GM23338 (cell line): ENCODE measurements at regions not wholly inside any gene's neighbourhood (a gene's known extent, or its start where the extent isn't known, plus 50 kb on each side); places are given as distances from the start of the nearest gene placed in this dataset.

Source experiments
- ATAC-seq: fragments of 200-7000 bp; cut with Tn5 transposase; 3 replicates; pipeline ENCODE4 v1.9.1; 2020
- DNase-seq: peaks from one replicate; pipeline ENCODE4 v3.0.0-alpha.2; 2015; ENCODE audit warnings: low spot score
- H2AFZ ChIP-seq: fragments of 200-600 bp; sonication (generic); 2 replicates; pipeline ENCODE4 v1.8.0; 2016; ENCODE audit warnings: antibody characterized with exemption, mild to moderate bottlenecking, moderate library complexity
- H3F3A ChIP-seq: fragments of 200-600 bp; sonication (generic); replicated peaks from 2 replicates; pipeline ENCODE4 v1.8.0; 2017; ENCODE audit warnings: antibody characterized with exemption, mixed run types, low read depth
- H3K27ac ChIP-seq: fragments of 200-600 bp; sonication (generic); 2 replicates; pipeline ENCODE4 v1.6.1; 2016; ENCODE audit warnings: low read depth
- H3K27me3 ChIP-seq: fragments of 200-600 bp; sonication (generic); 2 replicates; pipeline ENCODE4 v1.8.0; 2016; ENCODE audit warnings: mild to moderate bottlenecking, mixed run types, moderate library complexity; ENCODE audit not compliant: insufficient read depth
- H3K36me3 ChIP-seq: fragments of 200-600 bp; sonication (generic); 2 replicates; pipeline ENCODE4 v1.8.0; 2016; ENCODE audit warnings: mild to moderate bottlenecking; ENCODE audit not compliant: insufficient read depth
- H3K4me1 ChIP-seq: fragments of 200-600 bp; sonication (generic); 2 replicates; pipeline ENCODE4 v1.8.0; 2016; ENCODE audit warnings: mild to moderate bottlenecking, moderate library complexity; ENCODE audit not compliant: insufficient read depth
- H3K4me2 ChIP-seq: fragments of 200-600 bp; sonication (generic); 2 replicates; pipeline ENCODE4 v1.7.1; 2017; ENCODE audit warnings: mixed run types
- H3K4me3 ChIP-seq: fragments of 200-600 bp; sonication (generic); 2 replicates; pipeline ENCODE4 v1.6.1; 2016; ENCODE audit warnings: mixed run types
- H3K79me2 ChIP-seq: fragments of 200-600 bp; sonication (generic); replicated peaks from 2 replicates; pipeline ENCODE4 v1.8.0; 2017; ENCODE audit warnings: mild to moderate bottlenecking; ENCODE audit not compliant: insufficient read depth
- H3K9me2 ChIP-seq: fragments of 200-600 bp; sonication (generic); 2 replicates; pipeline ENCODE4 v1.8.0; 2017; ENCODE audit not compliant: insufficient read depth
- H4K20me1 ChIP-seq: fragments of 200-600 bp; sonication (generic); replicated peaks from 2 replicates; pipeline ENCODE4 v1.8.0; 2017; ENCODE audit warnings: mild to moderate bottlenecking; ENCODE audit not compliant: insufficient read depth
- H3K27ac Mint-ChIP-seq: 2 replicates; pipeline ENCODE4 v1.8.0; 2020; ENCODE audit warnings: inconsistent platforms, mild to moderate bottlenecking, moderate library complexity, mixed read lengths
- H3K27me3 Mint-ChIP-seq: 3 replicates; pipeline ENCODE4 v1.8.0; 2022; ENCODE audit warnings: low read depth, mild to moderate bottlenecking, moderate library complexity, mixed read lengths, inconsistent platforms; ENCODE audit not compliant: insufficient read depth, poor library complexity
- H3K36me3 Mint-ChIP-seq: 3 replicates; pipeline ENCODE4 v1.8.0; 2021; ENCODE audit warnings: low read depth, mild to moderate bottlenecking, inconsistent platforms, moderate library complexity, mixed read lengths
- H3K4me1 Mint-ChIP-seq: 3 replicates; pipeline ENCODE4 v1.8.0; 2020; ENCODE audit warnings: mild to moderate bottlenecking, inconsistent platforms, mixed read lengths
- H3K4me3 Mint-ChIP-seq: 3 replicates; pipeline ENCODE4 v1.8.0; 2021; ENCODE audit warnings: moderate library complexity, mild to moderate bottlenecking, inconsistent platforms, mixed read lengths
- H3K9me3 Mint-ChIP-seq: 3 replicates; pipeline ENCODE4 v1.8.0; 2020; ENCODE audit warnings: moderate library complexity, mild to moderate bottlenecking, inconsistent platforms, mixed read lengths
- CREB1 ChIP-seq: fragments of 250-450 bp; sonication (Bioruptor Pico); IDR thresholded peaks from 2 replicates; pipeline ENCODE4 v1.5.0; 2020; ENCODE audit warnings: low read depth, mild to moderate bottlenecking, moderate library complexity
- ETS1 ChIP-seq: IDR thresholded peaks from 2 replicates; pipeline ENCODE4 v1.6.1; 2016; ENCODE audit warnings: antibody characterized with exemption
- EZH2phosphoT487 ChIP-seq: fragments of 200-600 bp; sonication (generic); IDR thresholded peaks from one replicate; pipeline ENCODE4 v1.8.1; 2018; ENCODE audit warnings: antibody characterized with exemption; ENCODE audit not compliant: unreplicated experiment
- JUNB ChIP-seq: IDR thresholded peaks from one replicate; pipeline ENCODE4 v1.6.1; 2016; ENCODE audit warnings: antibody characterized with exemption; ENCODE audit not compliant: unreplicated experiment
- NANOG ChIP-seq: IDR thresholded peaks from 2 replicates; pipeline ENCODE4 v1.6.1; 2016; ENCODE audit warnings: antibody characterized with exemption, borderline replicate concordance
- POLR2AphosphoS5 ChIP-seq: IDR thresholded peaks from 2 replicates; pipeline ENCODE4 v1.6.1; 2016; ENCODE audit warnings: antibody characterized with exemption, low read depth
- REST ChIP-seq: IDR thresholded peaks from one replicate; pipeline ENCODE4 v1.6.1; 2018; ENCODE audit warnings: antibody characterized with exemption; ENCODE audit not compliant: unreplicated experiment
- ZNF114 ChIP-seq: fragments of 250-450 bp; sonication (Bioruptor Pico); IDR thresholded peaks from 2 replicates; pipeline ENCODE4 v1.5.0; 2020; ENCODE audit warnings: mild to moderate bottlenecking, moderate library complexity
- ZNF331 ChIP-seq: fragments of 250-450 bp; sonication (Bioruptor Pico); IDR thresholded peaks from 2 replicates; pipeline ENCODE4 v1.5.0; 2020; ENCODE audit warnings: low read depth, mild to moderate bottlenecking, moderate library complexity
- ZNF462 ChIP-seq: fragments of 250-450 bp; sonication (Bioruptor Pico); IDR thresholded peaks from 2 replicates; pipeline ENCODE4 v1.5.0; 2020; ENCODE audit warnings: mild to moderate bottlenecking, moderate library complexity

GRCh38 chr11:34830035-34830434 is 86.1 kb downstream of the APIP start:
- no peaks in the 10 kb centered on the region for H3K9me3 Mint-ChIP-seq
- TF ChIP-seq EZH2phosphoT487 (no peak), ETS1 (no peak)
- Histone ChIP-seq H3K4me3 (no peak overlapping the region), H3K4me2 (no peak overlapping the region), H2AFZ (no peak overlapping the region), H3K79me2 (no peaks in the 10 kb centered on the region), H3K4me1 (no peaks in the 10 kb centered on the region), H3K27me3 (no peaks in the 10 kb centered on the region), H3K9me2 (peaks cover 6% of the 10 kb centered on the region; the same call in 1 of the 2 replicates), H3F3A (no peaks in the 10 kb centered on the region), H3K36me3 (no peaks in the 10 kb centered on the region), H3K27ac (no peak overlapping the region), H4K20me1 (no peaks in the 10 kb centered on the region)
- no peaks in the 10 kb centered on the region for H3K36me3 Mint-ChIP-seq
- H3K4me3 Mint-ChIP-seq: no peak overlapping the region
- H3K27me3 Mint-ChIP-seq: peaks cover 4% of the 10 kb centered on the region
- peaks cover 11% of the 10 kb centered on the region for H3K4me1 Mint-ChIP-seq
- ATAC-seq (no peak), DNase-seq (no peak)
- no peak overlapping the region for H3K27ac Mint-ChIP-seq

- H3K9me3 Mint-ChIP-seq: no peaks in the 10 kb centered on the region
- no peak overlapping the region for H3K27ac Mint-ChIP-seq
- no peak overlapping the region for H3K27ac ChIP-seq
- DNase-seq (no peak), ATAC-seq (no peak)
- H3K4me1 Mint-ChIP-seq: peaks cover 11% of the 10 kb centered on the region
- H3K9me2 ChIP-seq: peaks cover 10% of the 10 kb centered on the region; the same call in 1 of the 2 replicates
- no peaks in the 10 kb centered on the region for H3F3A ChIP-seq
- no peaks in the 10 kb centered on the region for H3K79me2 ChIP-seq
- H4K20me1 ChIP-seq: no peaks in the 10 kb centered on the region
- H3K27me3 ChIP-seq: no peaks in the 10 kb centered on the region
- no peaks in the 10 kb centered on the region for H3K36me3 Mint-ChIP-seq
- no peak overlapping the region for H3K4me3 Mint-ChIP-seq
- H3K4me2 ChIP-seq: no peak overlapping the region
- no peak overlapping the region for H3K4me3 ChIP-seq
- H3K4me1 ChIP-seq: no peaks in the 10 kb centered on the region
- H3K36me3 ChIP-seq: no peaks in the 10 kb centered on the region
- peaks cover 4% of the 10 kb centered on the region for H3K27me3 Mint-ChIP-seq
- H2AFZ ChIP-seq: no peak overlapping the region
- TF ChIP-seq ZNF331 (CRISPR knock-in tag): no peak
- TF ChIP-seq ZNF462 (CRISPR knock-in tag): no peak
- no peak for TF ChIP-seq REST
- TF ChIP-seq NANOG: no peak
- no peak for TF ChIP-seq ZNF114
- TF ChIP-seq ETS1: no peak
- no peak for TF ChIP-seq EZH2phosphoT487
- TF ChIP-seq JUNB: no peak
- TF ChIP-seq POLR2AphosphoS5: no peak
- TF ChIP-seq CREB1 (CRISPR knock-in tag): no peak
Measured at GRCh38 chr11:34827228-34827627, 89.0 kb downstream of the APIP start.
